ENCODE measurements at regions not wholly inside any gene's neighbourhood (a gene's known extent, or its start where the extent isn't known, plus 50 kb on each side); places are given as distances from the start of the nearest gene placed in this dataset.

DNA sequence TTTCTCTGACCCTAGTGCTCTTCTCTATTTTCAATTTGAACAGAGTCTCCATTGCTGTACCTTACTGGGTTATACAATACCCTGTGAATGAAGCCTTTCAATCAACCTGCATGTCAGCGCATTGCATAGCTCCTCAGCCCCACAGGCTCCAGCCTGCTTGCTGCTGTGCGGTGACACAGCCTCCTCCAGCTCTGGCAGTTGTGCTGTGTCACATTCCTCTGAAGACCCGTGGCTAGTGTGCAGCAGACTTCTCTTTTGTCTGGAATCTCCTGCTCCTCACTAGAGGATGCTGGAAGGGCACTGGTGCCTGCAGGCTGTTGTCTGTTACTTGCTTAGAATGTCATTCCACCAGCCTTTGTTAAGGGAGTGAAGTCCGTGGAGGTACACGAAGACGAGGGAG lies 390.1 kb upstream of the B3GAT1 start:
- TF ChIP-seq CTCF (IDR thresholded peaks at IDR 0.05) (no peak), EP300 (IDR thresholded peaks at IDR 0.05) (no peak), POLR2AphosphoS5 (IDR thresholded peaks at IDR 0.05) (no peak), POLR2A (IDR thresholded peaks at IDR 0.05) (no peak)
